ENCODE measurements at regions not wholly inside any gene's neighbourhood (a gene's known extent, or its start where the extent isn't known, plus 50 kb on each side); places are given as distances from the start of the nearest gene placed in this dataset.

- H3K27ac Mint-ChIP-seq: no peak overlapping the region
- H3K36me3 Mint-ChIP-seq (ENCODE audit: insufficient read depth): no peaks in the 10 kb centered on the region
- ATAC-seq (replicated peaks): no peak
- peaks cover 28 to 39% of the 10 kb centered on the region in 2 donors for H3K27me3 Mint-ChIP-seq
- H3K9me3 Mint-ChIP-seq: no peaks in the 10 kb centered on the region
- DNase-seq: no peak
- no peaks in the 10 kb centered on the region for H3K4me1 Mint-ChIP-seq (ENCODE audit: low read depth in 2 of 2)
- H3K4me3 Mint-ChIP-seq: no peak overlapping the region
Measured at GRCh38 chr11:32323814-32324130, 111.6 kb downstream of the WT1 start.

DNA sequence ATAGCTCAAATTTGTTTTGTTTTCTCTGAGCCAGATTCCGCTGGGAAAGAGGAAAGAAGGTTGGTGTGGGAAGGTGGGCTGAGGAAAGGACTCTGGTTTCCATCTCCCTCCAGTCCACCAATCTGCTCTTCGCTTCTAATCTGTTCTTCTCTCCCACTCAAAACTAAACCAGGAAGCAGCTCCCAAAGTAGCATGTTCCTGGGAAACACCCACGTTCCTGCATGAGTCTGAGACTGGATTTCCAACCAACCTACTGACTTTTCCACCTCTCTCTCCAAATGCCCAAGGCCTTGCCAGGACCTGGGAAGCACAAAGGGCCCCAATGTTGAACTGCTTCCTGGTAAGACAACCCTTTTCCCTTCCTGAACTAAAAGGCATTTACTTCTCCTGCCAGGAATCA lies 110.2 kb downstream of the WT1 start:
- Mint-ChIP-seq H3K9me3 (no peaks in the 10 kb centered on the region), H3K4me1 (ENCODE audit: low read depth in 2 of 2) (no peaks in the 10 kb centered on the region), H3K36me3 (ENCODE audit: insufficient read depth) (no peaks in the 10 kb centered on the region), H3K27ac (no peak overlapping the region), H3K4me3 (no peak overlapping the region), H3K27me3 (peaks cover 28 to 38% of the 10 kb centered on the region in 2 donors)
- DNase-seq (no peak), ATAC-seq (replicated peaks) (no peak)

- peaks cover 30 to 35% of the 10 kb centered on the region in 2 donors for H3K27me3 Mint-ChIP-seq
- no peaks in the 10 kb centered on the region for H3K36me3 Mint-ChIP-seq (ENCODE audit: insufficient read depth)
- no peaks in the 10 kb centered on the region for H3K9me3 Mint-ChIP-seq
- no peak for ATAC-seq (replicated peaks)
- H3K4me1 Mint-ChIP-seq (ENCODE audit: low read depth in 2 of 2): no peaks in the 10 kb centered on the region
- DNase-seq: no peak
- no peak overlapping the region for H3K27ac Mint-ChIP-seq
- H3K4me3 Mint-ChIP-seq: no peak overlapping the region
Measured at GRCh38 chr11:32325725-32326124, 109.6 kb downstream of the WT1 start.

DNA sequence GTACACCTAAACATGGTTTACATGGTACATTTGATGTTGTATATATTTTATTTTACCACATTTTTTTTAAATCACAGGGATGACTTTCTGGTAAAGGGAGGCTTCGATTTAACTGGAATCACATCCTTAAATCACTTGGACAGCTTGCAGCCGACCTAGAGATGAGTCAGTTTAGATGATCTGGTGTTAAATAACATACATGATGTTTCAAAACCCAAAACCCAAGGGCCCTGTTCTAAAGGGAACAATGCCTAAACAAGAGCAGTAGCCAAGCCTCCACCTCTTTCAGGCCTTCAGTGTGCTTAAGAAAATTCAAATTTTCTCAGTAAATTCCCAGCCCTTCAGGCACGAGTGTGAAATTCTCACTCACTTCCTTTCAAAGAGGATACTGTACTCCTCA lies 108.8 kb downstream of the WT1 start:
- ATAC-seq (replicated peaks): no peak
- H3K4me1 Mint-ChIP-seq (ENCODE audit: low read depth in 2 of 2): no peaks in the 10 kb centered on the region

DNA sequence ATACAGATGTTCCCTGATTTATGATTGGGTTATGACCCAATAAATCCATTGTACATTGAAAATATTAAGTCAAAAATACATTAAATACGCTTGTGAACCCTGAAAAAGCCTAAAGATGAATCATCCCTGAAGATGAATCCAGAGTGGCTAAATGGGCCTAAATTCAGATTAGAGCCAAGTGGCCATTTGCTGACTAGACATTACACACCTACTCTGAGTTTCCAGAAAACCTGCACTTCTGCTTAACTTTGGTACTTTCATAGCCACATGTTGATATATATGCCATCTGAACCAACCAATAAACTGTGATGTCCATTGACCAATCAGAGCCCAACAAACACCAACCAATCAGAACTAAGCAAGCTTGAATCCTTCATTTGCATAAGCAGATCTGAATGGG lies 106.9 kb downstream of the WT1 start:
- H3K4me1 Mint-ChIP-seq (ENCODE audit: low read depth in 2 of 2): peaks cover 3 to 4% of the 10 kb centered on the region in 2 donors
- ATAC-seq (replicated peaks): no peak
- no peak overlapping the region for H3K27ac Mint-ChIP-seq
- peaks cover 44 to 49% of the 10 kb centered on the region in 2 donors for H3K27me3 Mint-ChIP-seq
- H3K9me3 Mint-ChIP-seq: no peaks in the 10 kb centered on the region
- H3K4me3 Mint-ChIP-seq: no peak overlapping the region
- no peak for DNase-seq
- H3K36me3 Mint-ChIP-seq (ENCODE audit: insufficient read depth): no peaks in the 10 kb centered on the region

More for the DNA sequence above, 108.8 kb downstream of the WT1 start:
- Mint-ChIP-seq H3K9me3 (no peaks in the 10 kb centered on the region), H3K27me3 (peaks cover 34 to 37% of the 10 kb centered on the region in 2 donors), H3K36me3 (ENCODE audit: insufficient read depth) (no peaks in the 10 kb centered on the region), H3K4me3 (no peak overlapping the region), H3K27ac (no peak overlapping the region)
- DNase-seq: no peak

- no peak overlapping the region for H3K27ac Mint-ChIP-seq
- no peak for DNase-seq
- no peak overlapping the region for H3K4me3 Mint-ChIP-seq
- no peaks in the 10 kb centered on the region for H3K36me3 Mint-ChIP-seq (ENCODE audit: insufficient read depth)
- ATAC-seq (replicated peaks): no peak
- H3K27me3 Mint-ChIP-seq: peaks cover 60 to 64% of the 10 kb centered on the region in 2 donors
- peaks cover 4 to 5% of the 10 kb centered on the region in 2 donors for H3K4me1 Mint-ChIP-seq (ENCODE audit: low read depth in 2 of 2)
- H3K9me3 Mint-ChIP-seq: no peaks in the 10 kb centered on the region
Measured at GRCh38 chr11:32331098-32331497, 104.2 kb downstream of the WT1 start.

DNA sequence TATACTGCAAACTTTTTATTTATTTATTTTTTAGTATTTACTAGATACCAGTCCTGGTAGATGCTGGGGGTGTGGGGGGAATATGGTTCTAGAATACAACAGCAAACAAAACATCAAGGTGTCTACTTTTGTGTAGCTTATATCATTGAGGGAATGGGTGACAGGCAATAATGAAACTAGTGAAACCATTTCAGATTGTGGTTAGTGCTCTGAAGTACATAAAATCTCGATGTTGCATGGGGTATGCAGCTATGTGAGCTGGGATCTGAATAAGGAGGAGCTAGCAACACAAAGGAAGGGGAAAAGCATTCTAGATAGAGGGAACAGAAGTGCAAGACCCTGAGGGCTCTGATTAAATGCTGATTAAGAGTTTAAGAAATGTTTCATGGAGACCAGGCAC lies 103.5 kb downstream of the WT1 start:
- H3K4me3 Mint-ChIP-seq: no peak overlapping the region

DNA sequence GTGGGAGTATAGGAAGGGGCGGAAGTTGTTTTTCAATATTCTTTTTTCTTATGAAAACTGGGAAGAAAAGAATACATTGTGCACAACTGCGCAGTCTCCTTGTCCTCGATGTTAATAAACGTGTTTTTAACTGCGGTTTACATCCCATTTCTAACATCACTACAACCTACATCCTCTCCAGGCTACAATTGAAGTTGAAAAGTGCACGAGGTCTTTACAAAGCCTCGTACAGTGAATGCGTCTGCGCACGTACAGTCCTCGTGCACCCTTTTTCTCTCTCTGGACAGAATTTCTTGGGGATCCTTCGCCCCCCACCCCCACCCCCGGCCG lies 102.4 kb downstream of the WT1 start:
- no peaks in the 10 kb centered on the region for H3K36me3 Mint-ChIP-seq (ENCODE audit: insufficient read depth)
- H3K4me3 Mint-ChIP-seq: peak overlapping the region; percentile 67 to 74
- DNase-seq (no peak), ATAC-seq (replicated peaks) (no peak)
- H3K27me3 Mint-ChIP-seq: peaks cover 62 to 75% of the 10 kb centered on the region in 2 donors
- H3K9me3 Mint-ChIP-seq: no peaks in the 10 kb centered on the region
- H3K4me1 Mint-ChIP-seq (ENCODE audit: low read depth in 2 of 2): peaks cover 4 to 5% of the 10 kb centered on the region in 2 donors
- H3K27ac Mint-ChIP-seq: no peak overlapping the region

More for the DNA sequence above, 103.5 kb downstream of the WT1 start:
- Mint-ChIP-seq H3K9me3 (no peaks in the 10 kb centered on the region), H3K36me3 (ENCODE audit: insufficient read depth) (no peaks in the 10 kb centered on the region), H3K4me1 (ENCODE audit: low read depth in 2 of 2) (peaks cover 4 to 5% of the 10 kb centered on the region in 2 donors), H3K27me3 (peaks cover 63 to 67% of the 10 kb centered on the region in 2 donors), H3K27ac (no peak overlapping the region)
- ATAC-seq (replicated peaks): no peak
- DNase-seq: no peak

DNA sequence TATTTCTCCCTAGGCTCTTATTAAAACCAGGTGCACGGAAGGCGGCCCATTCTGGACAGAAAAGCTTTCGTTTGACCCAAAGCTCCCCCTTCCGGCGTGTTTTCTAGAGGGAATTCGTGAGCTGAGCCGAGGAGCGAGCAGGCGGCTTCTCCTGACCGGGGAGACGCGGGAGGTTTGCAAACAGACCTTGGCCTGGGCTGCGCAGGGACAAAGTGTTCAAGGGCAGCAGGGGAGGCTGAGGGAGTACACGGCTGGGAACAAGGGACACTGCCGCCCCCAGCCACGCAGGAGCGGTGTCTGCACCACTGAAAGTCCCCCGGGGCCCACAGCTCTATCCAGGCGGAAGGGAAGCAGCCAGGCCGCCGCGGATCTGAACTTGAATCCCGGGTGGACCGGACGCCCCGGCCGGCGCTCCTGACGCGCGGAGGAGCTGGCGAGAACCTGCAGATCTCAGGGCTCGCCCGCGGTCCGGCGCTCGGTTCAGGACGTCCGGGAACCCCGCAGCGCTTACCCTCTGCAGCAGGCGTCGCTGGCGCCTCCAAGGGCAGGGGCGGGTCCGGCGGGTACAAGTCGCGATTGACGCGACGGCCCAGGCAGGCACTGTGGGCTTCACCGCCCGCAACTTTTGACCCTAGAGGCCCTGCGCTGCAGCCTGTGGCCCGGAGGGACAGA lies 101.9 kb downstream of the WT1 start:
- Mint-ChIP-seq H3K9me3 (no peaks in the 10 kb centered on the region), H3K4me1 (ENCODE audit: low read depth in 2 of 2) (peaks cover 4 to 5% of the 10 kb centered on the region in 2 donors), H3K27me3 (peaks cover 61 to 75% of the 10 kb centered on the region in 2 donors), H3K4me3 (peak overlapping the region; percentile 67 to 74), H3K36me3 (ENCODE audit: insufficient read depth) (no peaks in the 10 kb centered on the region), H3K27ac (no peak overlapping the region)
- no peak for DNase-seq
- ATAC-seq (replicated peaks): peak; percentile 12

DNA sequence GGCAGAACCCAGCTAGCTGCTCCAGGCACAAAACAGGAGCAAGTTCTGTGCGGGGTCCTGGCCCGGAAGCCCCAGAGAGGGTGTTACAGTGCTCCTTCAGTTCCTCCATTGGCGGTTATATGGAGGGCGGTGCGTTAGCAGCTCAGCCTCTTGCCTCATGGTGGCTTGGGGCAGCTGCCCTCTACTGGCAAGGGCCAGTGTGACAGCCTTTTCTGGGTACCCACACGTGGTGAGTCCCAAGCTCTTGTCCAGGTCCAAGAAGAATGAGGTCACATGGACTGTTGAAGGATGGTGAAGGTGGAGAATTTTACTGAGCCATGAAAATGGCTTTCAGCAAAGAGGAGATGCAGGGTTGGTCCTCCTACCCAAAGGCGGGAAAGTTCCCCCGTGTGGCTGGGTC lies 100.5 kb downstream of the WT1 start:
- H3K27me3 Mint-ChIP-seq: peaks cover 55 to 68% of the 10 kb centered on the region in 2 donors
- no peak overlapping the region for H3K4me3 Mint-ChIP-seq
- no peaks in the 10 kb centered on the region for H3K36me3 Mint-ChIP-seq (ENCODE audit: insufficient read depth)
- no peak overlapping the region for H3K27ac Mint-ChIP-seq
- no peak for DNase-seq
- no peaks in the 10 kb centered on the region for H3K9me3 Mint-ChIP-seq
- peaks cover 4 to 5% of the 10 kb centered on the region in 2 donors for H3K4me1 Mint-ChIP-seq (ENCODE audit: low read depth in 2 of 2)
- no peak for ATAC-seq (replicated peaks)
